ENCODE measurements at regions not wholly inside any gene's neighbourhood (a gene's known extent, or its start where the extent isn't known, plus 50 kb on each side); places are given as distances from the start of the nearest gene placed in this dataset.

GRCh38 chr9:27655441-27655840 is 82.2 kb upstream of the C9orf72 start:
- in situ Hi-C loops (cut with MboI; ENCODE audit: low pct_unique_long_range_greater_than_20kb in 2 of 9, low sequenced_read_pairs in 9 of 9, unreplicated experiment in 9 of 9), result no loop called here
- WGBS, 10 experiments, result 0 to 100% (median 59%) methylated on average over 1 to 2 of the region's 2 CpGs; no CpG with 5 or more reads in 4 of the 10 experiments

GRCh38 chr9:27659001-27659400 is 85.7 kb upstream of the C9orf72 start:
- H3K4me3 ChIP-seq, result no peak overlapping the region
- no peaks in the 10 kb centered on the region for H3K4me1 ChIP-seq (replicated peaks in 1 of 2)
- ATAC-seq (replicated peaks in 6 of 8), result peak in 1 of 8 experiments; percentile 50
- H3K27ac ChIP-seq, result no peak overlapping the region
- in situ Hi-C loops (cut with MboI; ENCODE audit: low pct_unique_long_range_greater_than_20kb in 2 of 9, low sequenced_read_pairs in 9 of 9, unreplicated experiment in 9 of 9), result no loop called here
- WGBS, 10 experiments, result 0 to 100% (median 53%) methylated on average over 1 to 4 of the region's 4 CpGs; no CpG with 5 or more reads in 1 of the 10 experiments

More at GRCh38 chr9:27655441-27655840, 82.2 kb upstream of the C9orf72 start:
- no peaks in the 10 kb centered on the region for H3K4me1 ChIP-seq (replicated peaks in 1 of 2)
- no peak overlapping the region for H3K4me3 ChIP-seq
- H3K27ac ChIP-seq, result no peak overlapping the region
- ATAC-seq (replicated peaks in 6 of 8), result no peak

- Histone ChIP-seq H3K4me3 (no peak overlapping the region), H3K4me1 (replicated peaks in 1 of 2) (no peaks in the 10 kb centered on the region), H3K27ac (no peak overlapping the region)
- in situ Hi-C loops (cut with MboI; ENCODE audit: low pct_unique_long_range_greater_than_20kb in 2 of 9, low sequenced_read_pairs in 9 of 9, unreplicated experiment in 9 of 9), result no loop called here
- WGBS, 10 experiments, result 0 to 87% (median 67%) methylated on average over 1 to 3 of the region's 3 CpGs
- no peak for ATAC-seq (replicated peaks in 6 of 8)
These were observed 86.3 kb upstream of the C9orf72 start for GRCh38 chr9:27659571-27659970.

GRCh38 chr9:27660148-27660547 is 86.9 kb upstream of the C9orf72 start:
- ATAC-seq (replicated peaks in 6 of 8), result no peak
- in situ Hi-C loops (cut with MboI; ENCODE audit: low pct_unique_long_range_greater_than_20kb in 2 of 9, low sequenced_read_pairs in 9 of 9, unreplicated experiment in 9 of 9), result no loop called here
- H3K4me3 ChIP-seq, result no peak overlapping the region
- no peak overlapping the region for H3K27ac ChIP-seq
- no peaks in the 10 kb centered on the region for H3K4me1 ChIP-seq (replicated peaks in 1 of 2)
- WGBS, 10 experiments, result 26 to 100% (median 48%) methylated on average over 1 to 4 of the region's 4 CpGs; no CpG with 5 or more reads in 4 of the 10 experiments

- in situ Hi-C loops (cut with MboI; ENCODE audit: low pct_unique_long_range_greater_than_20kb in 2 of 9, low sequenced_read_pairs in 9 of 9, unreplicated experiment in 9 of 9), result no loop called here
- WGBS, 10 experiments, result 0 to 94% (median 47%) methylated on average over 1 to 4 of the region's 5 CpGs; no CpG with 5 or more reads in 3 of the 10 experiments
These were observed 90.2 kb upstream of the C9orf72 start for GRCh38 chr9:27663526-27663925.

GRCh38 chr9:27664121-27664779 is 91.0 kb upstream of the C9orf72 start:
- Histone ChIP-seq H3K4me3 (no peak overlapping the region), H3K27ac (no peak overlapping the region), H3K4me1 (replicated peaks in 1 of 2) (no peaks in the 10 kb centered on the region)
- ATAC-seq (replicated peaks in 6 of 8), result no peak
- in situ Hi-C loops (cut with MboI; ENCODE audit: low pct_unique_long_range_greater_than_20kb in 2 of 9, low sequenced_read_pairs in 9 of 9, unreplicated experiment in 9 of 9), result no loop called here
- WGBS, 10 experiments, result 0 to 97% (median 83%) methylated on average over 2 to 7 of the region's 7 CpGs

More at GRCh38 chr9:27663526-27663925, 90.2 kb upstream of the C9orf72 start:
- no peak overlapping the region for H3K27ac ChIP-seq
- no peak overlapping the region for H3K4me3 ChIP-seq
- ATAC-seq (replicated peaks in 6 of 8), result no peak
- H3K4me1 ChIP-seq (replicated peaks in 1 of 2), result no peaks in the 10 kb centered on the region

GRCh38 chr9:27665136-27665535 is 91.9 kb upstream of the C9orf72 start:
- Histone ChIP-seq H3K27ac (no peak overlapping the region), H3K4me1 (replicated peaks in 1 of 2) (no peaks in the 10 kb centered on the region), H3K4me3 (no peak overlapping the region)
- in situ Hi-C loops (cut with MboI; ENCODE audit: low pct_unique_long_range_greater_than_20kb in 2 of 9, low sequenced_read_pairs in 9 of 9, unreplicated experiment in 9 of 9), result no loop called here
- 0 to 97% (median 65%) methylated on average over 1 to 6 of the region's 6 CpGs for WGBS, 10 experiments
- ATAC-seq (replicated peaks in 6 of 8), result no peak

GRCh38 chr9:27668280-27668679 is 95.0 kb upstream of the C9orf72 start:
- Histone ChIP-seq H3K27ac (no peak overlapping the region), H3K4me1 (replicated peaks in 1 of 2) (no peaks in the 10 kb centered on the region), H3K4me3 (no peak overlapping the region)
- ATAC-seq (replicated peaks in 6 of 8), result no peak
- in situ Hi-C loops (cut with MboI; ENCODE audit: low pct_unique_long_range_greater_than_20kb in 2 of 9, low sequenced_read_pairs in 9 of 9, unreplicated experiment in 9 of 9), result no loop called here

GRCh38 chr9:27671636-27672035 is 98.4 kb upstream of the C9orf72 start:
- 0 to 93% (median 73%) methylated on average over 1 to 5 of the region's 5 CpGs; no CpG with 5 or more reads in 2 of the 10 experiments for WGBS, 10 experiments
- in situ Hi-C loops (cut with MboI; ENCODE audit: low pct_unique_long_range_greater_than_20kb in 2 of 9, low sequenced_read_pairs in 9 of 9, unreplicated experiment in 9 of 9), result no loop called here
- ATAC-seq (replicated peaks in 6 of 8), result no peak

GRCh38 chr9:27672718-27673117 is 99.4 kb upstream of the C9orf72 start:
- 3 to 100% (median 75%) methylated on average over 2 to 3 of the region's 3 CpGs for WGBS, 10 experiments
- no peak for ATAC-seq (replicated peaks in 6 of 8)
- Histone ChIP-seq H3K4me1 (replicated peaks in 1 of 2) (no peaks in the 10 kb centered on the region), H3K27ac (no peak overlapping the region), H3K4me3 (no peak overlapping the region)
- in situ Hi-C loops (cut with MboI; ENCODE audit: low pct_unique_long_range_greater_than_20kb in 2 of 9, low sequenced_read_pairs in 9 of 9, unreplicated experiment in 9 of 9), result no loop called here

More at GRCh38 chr9:27671636-27672035, 98.4 kb upstream of the C9orf72 start:
- no peak overlapping the region for H3K27ac ChIP-seq
- no peak overlapping the region for H3K4me3 ChIP-seq
- H3K4me1 ChIP-seq (replicated peaks in 1 of 2), result no peaks in the 10 kb centered on the region

- Histone ChIP-seq H3K4me3 (no peak overlapping the region), H3K4me1 (replicated peaks in 1 of 2) (no peaks in the 10 kb centered on the region), H3K27ac (no peak overlapping the region)
- in situ Hi-C loops (cut with MboI; ENCODE audit: low pct_unique_long_range_greater_than_20kb in 2 of 9, low sequenced_read_pairs in 9 of 9, unreplicated experiment in 9 of 9), result no loop called here
- 0 to 100% (median 74%) methylated on average over 1 to 3 of the region's 3 CpGs for WGBS, 10 experiments
- no peak for ATAC-seq (replicated peaks in 6 of 8)
These were observed 100.4 kb upstream of the C9orf72 start for GRCh38 chr9:27673641-27674040.

- no peaks in the 10 kb centered on the region for H3K4me1 ChIP-seq (replicated peaks in 1 of 2)
- no peak overlapping the region for H3K4me3 ChIP-seq
- ATAC-seq (replicated peaks in 6 of 8), result no peak
- in situ Hi-C loops (cut with MboI; ENCODE audit: low pct_unique_long_range_greater_than_20kb in 2 of 9, low sequenced_read_pairs in 9 of 9, unreplicated experiment in 9 of 9), result no loop called here
- H3K27ac ChIP-seq, result no peak overlapping the region
- WGBS, 10 experiments, result 17 to 100% (median 80%) methylated on average over 1 to 5 of the region's 6 CpGs; no CpG with 5 or more reads in 3 of the 10 experiments
These were observed 102.1 kb upstream of the C9orf72 start for GRCh38 chr9:27675354-27675753.

- H3K4me3 ChIP-seq, result no peak overlapping the region
- in situ Hi-C loops (cut with MboI; ENCODE audit: low pct_unique_long_range_greater_than_20kb in 2 of 9, low sequenced_read_pairs in 9 of 9, unreplicated experiment in 9 of 9), result no loop called here
- 6 to 100% (median 72%) methylated on average over 2 of the region's 2 CpGs; no CpG with 5 or more reads in 3 of the 10 experiments for WGBS, 10 experiments
- no peak overlapping the region for H3K27ac ChIP-seq
- H3K4me1 ChIP-seq (replicated peaks in 1 of 2), result no peaks in the 10 kb centered on the region
- ATAC-seq (replicated peaks in 6 of 8), result no peak
These were observed 103.5 kb upstream of the C9orf72 start for GRCh38 chr9:27676827-27677226.

GRCh38 chr9:27679338-27679737 is 106.1 kb upstream of the C9orf72 start:
- H3K4me3 ChIP-seq, result no peak overlapping the region
- ATAC-seq (replicated peaks in 6 of 8), result no peak
- no peaks in the 10 kb centered on the region for H3K4me1 ChIP-seq (replicated peaks in 1 of 2)
- in situ Hi-C loops (cut with MboI; ENCODE audit: low pct_unique_long_range_greater_than_20kb in 2 of 9, low sequenced_read_pairs in 9 of 9, unreplicated experiment in 9 of 9), result no loop called here
- H3K27ac ChIP-seq, result no peak overlapping the region
- WGBS, 10 experiments, result 0 to 100% (median 76%) methylated on average over 1 to 2 of the region's 2 CpGs

Measured in motor neuron (in vitro differentiated cells).